GM23338 (cell line): ENCODE measurements at regions not wholly inside any gene's neighbourhood (a gene's known extent, or its start where the extent isn't known, plus 50 kb on each side); places are given as distances from the start of the nearest gene placed in this dataset.

Experiments
- CREB1 ChIP-seq: fragments of 250-450 bp; sonication (Bioruptor Pico); IDR thresholded peaks from 2 replicates; pipeline ENCODE4 v1.5.0; 2020; ENCODE audit warnings: low read depth, mild to moderate bottlenecking, moderate library complexity
- ETS1 ChIP-seq: IDR thresholded peaks from 2 replicates; pipeline ENCODE4 v1.6.1; 2016; ENCODE audit warnings: antibody characterized with exemption
- EZH2 ChIP-seq: fragments of 200-600 bp; sonication (generic); IDR thresholded peaks from one replicate; pipeline ENCODE4 v1.8.0; 2017; ENCODE audit warnings: antibody characterized with exemption, mild to moderate bottlenecking, low read depth; ENCODE audit not compliant: unreplicated experiment
- EZH2phosphoT487 ChIP-seq: fragments of 200-600 bp; sonication (generic); IDR thresholded peaks from one replicate; pipeline ENCODE4 v1.8.1; 2018; ENCODE audit warnings: antibody characterized with exemption; ENCODE audit not compliant: unreplicated experiment
- JUNB ChIP-seq: IDR thresholded peaks from one replicate; pipeline ENCODE4 v1.6.1; 2016; ENCODE audit warnings: antibody characterized with exemption; ENCODE audit not compliant: unreplicated experiment
- POLR2AphosphoS5 ChIP-seq: IDR thresholded peaks from 2 replicates; pipeline ENCODE4 v1.6.1; 2016; ENCODE audit warnings: antibody characterized with exemption, low read depth
- TF ChIP-seq, protein P1 (sequence below), 2 experiments: fragments of 200-600 bp in 1 of 2; sonication (generic) in 1 of 2; conservative IDR thresholded peaks; 2 replicates each; pipeline versions ENCODE4 v1.5.1 to v1.6.1; 2016 to 2017; ENCODE audit warnings: antibody characterized with exemption in 2 of 2, low read depth in 2 of 2, mild to moderate bottlenecking in 2 of 2, moderate library complexity in 1 of 2
- TF ChIP-seq, protein P2 (sequence below): IDR thresholded peaks from one replicate; pipeline ENCODE4 v1.6.1; 2018; ENCODE audit warnings: antibody characterized with exemption; ENCODE audit not compliant: unreplicated experiment

GRCh38 chr1:221439747-221440501 lies 302.0 kb downstream of the DUSP10 start:
- TF ChIP-seq, protein P1, sequence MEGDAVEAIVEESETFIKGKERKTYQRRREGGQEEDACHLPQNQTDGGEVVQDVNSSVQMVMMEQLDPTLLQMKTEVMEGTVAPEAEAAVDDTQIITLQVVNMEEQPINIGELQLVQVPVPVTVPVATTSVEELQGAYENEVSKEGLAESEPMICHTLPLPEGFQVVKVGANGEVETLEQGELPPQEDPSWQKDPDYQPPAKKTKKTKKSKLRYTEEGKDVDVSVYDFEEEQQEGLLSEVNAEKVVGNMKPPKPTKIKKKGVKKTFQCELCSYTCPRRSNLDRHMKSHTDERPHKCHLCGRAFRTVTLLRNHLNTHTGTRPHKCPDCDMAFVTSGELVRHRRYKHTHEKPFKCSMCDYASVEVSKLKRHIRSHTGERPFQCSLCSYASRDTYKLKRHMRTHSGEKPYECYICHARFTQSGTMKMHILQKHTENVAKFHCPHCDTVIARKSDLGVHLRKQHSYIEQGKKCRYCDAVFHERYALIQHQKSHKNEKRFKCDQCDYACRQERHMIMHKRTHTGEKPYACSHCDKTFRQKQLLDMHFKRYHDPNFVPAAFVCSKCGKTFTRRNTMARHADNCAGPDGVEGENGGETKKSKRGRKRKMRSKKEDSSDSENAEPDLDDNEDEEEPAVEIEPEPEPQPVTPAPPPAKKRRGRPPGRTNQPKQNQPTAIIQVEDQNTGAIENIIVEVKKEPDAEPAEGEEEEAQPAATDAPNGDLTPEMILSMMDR (conservative IDR thresholded peaks at IDR 0.05; ENCODE audit: low read depth in 2 of 2), result no peak
- no peak for TF ChIP-seq JUNB
- no peak for TF ChIP-seq EZH2
- TF ChIP-seq ETS1, result no peak
- no peak for TF ChIP-seq EZH2phosphoT487
- TF ChIP-seq, protein P2, sequence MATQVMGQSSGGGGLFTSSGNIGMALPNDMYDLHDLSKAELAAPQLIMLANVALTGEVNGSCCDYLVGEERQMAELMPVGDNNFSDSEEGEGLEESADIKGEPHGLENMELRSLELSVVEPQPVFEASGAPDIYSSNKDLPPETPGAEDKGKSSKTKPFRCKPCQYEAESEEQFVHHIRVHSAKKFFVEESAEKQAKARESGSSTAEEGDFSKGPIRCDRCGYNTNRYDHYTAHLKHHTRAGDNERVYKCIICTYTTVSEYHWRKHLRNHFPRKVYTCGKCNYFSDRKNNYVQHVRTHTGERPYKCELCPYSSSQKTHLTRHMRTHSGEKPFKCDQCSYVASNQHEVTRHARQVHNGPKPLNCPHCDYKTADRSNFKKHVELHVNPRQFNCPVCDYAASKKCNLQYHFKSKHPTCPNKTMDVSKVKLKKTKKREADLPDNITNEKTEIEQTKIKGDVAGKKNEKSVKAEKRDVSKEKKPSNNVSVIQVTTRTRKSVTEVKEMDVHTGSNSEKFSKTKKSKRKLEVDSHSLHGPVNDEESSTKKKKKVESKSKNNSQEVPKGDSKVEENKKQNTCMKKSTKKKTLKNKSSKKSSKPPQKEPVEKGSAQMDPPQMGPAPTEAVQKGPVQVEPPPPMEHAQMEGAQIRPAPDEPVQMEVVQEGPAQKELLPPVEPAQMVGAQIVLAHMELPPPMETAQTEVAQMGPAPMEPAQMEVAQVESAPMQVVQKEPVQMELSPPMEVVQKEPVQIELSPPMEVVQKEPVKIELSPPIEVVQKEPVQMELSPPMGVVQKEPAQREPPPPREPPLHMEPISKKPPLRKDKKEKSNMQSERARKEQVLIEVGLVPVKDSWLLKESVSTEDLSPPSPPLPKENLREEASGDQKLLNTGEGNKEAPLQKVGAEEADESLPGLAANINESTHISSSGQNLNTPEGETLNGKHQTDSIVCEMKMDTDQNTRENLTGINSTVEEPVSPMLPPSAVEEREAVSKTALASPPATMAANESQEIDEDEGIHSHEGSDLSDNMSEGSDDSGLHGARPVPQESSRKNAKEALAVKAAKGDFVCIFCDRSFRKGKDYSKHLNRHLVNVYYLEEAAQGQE, result no peak
- TF ChIP-seq POLR2AphosphoS5, result no peak
- TF ChIP-seq CREB1, result no peak
